HEK293T (cell line): ENCODE measurements at regions not wholly inside any gene's neighbourhood (a gene's known extent, or its start where the extent isn't known, plus 50 kb on each side); places are given as distances from the start of the nearest gene placed in this dataset.

Experiments used
- CTCF ChIA-PET: fragments of 350-600 bp; formaldehyde crosslinking; extraction: SDS; loops from one replicate; lab custom pipeline; 2021; ENCODE audit warnings: antibody characterized with exemption, inconsistent platforms; lab: Yijun Ruan, JAX
- POLR2A ChIA-PET: fragments of 350-600 bp; formaldehyde crosslinking; extraction: SDS; loops from one replicate; lab custom pipeline; 2020; ENCODE audit warnings: antibody characterized with exemption, inconsistent platforms; lab: Yijun Ruan, JAX
- DNase-seq: peaks from one replicate; pipeline ENCODE4 v3.0.0; 2012; ENCODE audit warnings: mixed read lengths; ENCODE audit errors: extremely low spot score
- ARNT ChIP-seq: fragments of 450-650 bp; IDR thresholded peaks from 2 replicates; pipeline ENCODE4 v1.6.1; 2017; ENCODE audit warnings: mild to moderate bottlenecking
- BHLHE40 ChIP-seq: fragments of 450-650 bp; IDR thresholded peaks from 2 replicates; pipeline ENCODE4 v1.6.1; 2016; ENCODE audit warnings: mild to moderate bottlenecking, moderate library complexity, borderline replicate concordance
- CTBP1 ChIP-seq: fragments of 450-650 bp; IDR thresholded peaks from 2 replicates; pipeline ENCODE4 v1.6.1; 2016; ENCODE audit warnings: borderline replicate concordance
- ELF4 ChIP-seq: fragments of 450-650 bp; IDR thresholded peaks from 2 replicates; pipeline ENCODE4 v1.6.1; 2017; ENCODE audit warnings: antibody characterized with exemption
- FOXA1 ChIP-seq: fragments of 450-650 bp; IDR thresholded peaks from 2 replicates; pipeline ENCODE4 v1.6.1; 2016; ENCODE audit warnings: mild to moderate bottlenecking
- FOXK2 ChIP-seq: fragments of 450-650 bp; IDR thresholded peaks from 2 replicates; pipeline ENCODE4 v1.6.1; 2016; ENCODE audit warnings: mild to moderate bottlenecking
- FOXM1 ChIP-seq: fragments of 450-650 bp; IDR thresholded peaks from 2 replicates; pipeline ENCODE4 v1.6.1; 2017; ENCODE audit warnings: mild to moderate bottlenecking, borderline replicate concordance
- HDGF ChIP-seq: fragments of 450-650 bp; IDR thresholded peaks from 2 replicates; pipeline ENCODE4 v1.6.1; 2017; ENCODE audit warnings: antibody characterized with exemption, borderline replicate concordance
- L3MBTL2 ChIP-seq: fragments of 450-650 bp; conservative IDR thresholded peaks from 2 replicates; pipeline ENCODE4 v1.6.1; 2016; ENCODE audit warnings: mild to moderate bottlenecking
- LEF1 ChIP-seq: fragments of 450-650 bp; IDR thresholded peaks from 2 replicates; pipeline ENCODE4 v1.6.1; 2017; ENCODE audit warnings: mild to moderate bottlenecking, borderline replicate concordance
- NFRKB ChIP-seq: fragments of 450-650 bp; IDR thresholded peaks from 2 replicates; pipeline ENCODE4 v1.6.1; 2016; ENCODE audit warnings: mild to moderate bottlenecking, moderate library complexity
- SP1 ChIP-seq: fragments of 450-650 bp; IDR thresholded peaks from 2 replicates; pipeline ENCODE4 v1.6.1; 2017
- SUZ12 ChIP-seq: fragments of 450-650 bp; IDR thresholded peaks from 2 replicates; pipeline ENCODE4 v1.6.1; 2016; ENCODE audit warnings: mild to moderate bottlenecking
- TARDBP ChIP-seq: fragments of 450-650 bp; IDR thresholded peaks from 2 replicates; pipeline ENCODE4 v1.6.1; 2016
- ZNF384 ChIP-seq: fragments of 450-650 bp; IDR thresholded peaks from 2 replicates; pipeline ENCODE4 v1.6.1; 2016
- TF ChIP-seq, protein P1 (sequence below): fragments of 450-650 bp; IDR thresholded peaks from 2 replicates; pipeline ENCODE4 v1.6.1; 2016

DNA sequence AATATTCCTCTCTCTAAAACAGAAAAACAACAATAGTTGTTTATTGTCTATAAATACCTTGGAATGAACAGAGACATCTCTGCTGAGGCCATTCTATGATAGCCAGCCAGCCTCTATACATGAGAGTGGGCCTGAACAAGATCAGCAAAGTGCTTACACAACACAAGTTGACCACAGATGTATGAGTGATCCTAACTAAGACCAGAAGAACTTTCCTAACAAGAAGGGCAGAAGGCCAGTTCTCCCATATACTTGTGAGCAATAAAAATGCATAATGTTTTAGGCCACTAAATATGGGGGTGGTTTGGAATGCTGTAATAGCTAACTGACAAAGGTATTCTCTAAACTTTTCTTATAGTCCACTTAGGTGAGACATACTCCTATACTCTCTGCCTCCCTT, 345.7 kb downstream of the SPATA31D1 start:
- CTCF ChIA-PET = no interaction called here
- no peak for TF ChIP-seq TARDBP
- no peak for TF ChIP-seq FOXM1
- TF ChIP-seq HDGF = no peak
- TF ChIP-seq NFRKB = no peak
- TF ChIP-seq, protein P1, sequence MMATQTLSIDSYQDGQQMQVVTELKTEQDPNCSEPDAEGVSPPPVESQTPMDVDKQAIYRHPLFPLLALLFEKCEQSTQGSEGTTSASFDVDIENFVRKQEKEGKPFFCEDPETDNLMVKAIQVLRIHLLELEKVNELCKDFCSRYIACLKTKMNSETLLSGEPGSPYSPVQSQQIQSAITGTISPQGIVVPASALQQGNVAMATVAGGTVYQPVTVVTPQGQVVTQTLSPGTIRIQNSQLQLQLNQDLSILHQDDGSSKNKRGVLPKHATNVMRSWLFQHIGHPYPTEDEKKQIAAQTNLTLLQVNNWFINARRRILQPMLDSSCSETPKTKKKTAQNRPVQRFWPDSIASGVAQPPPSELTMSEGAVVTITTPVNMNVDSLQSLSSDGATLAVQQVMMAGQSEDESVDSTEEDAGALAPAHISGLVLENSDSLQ = no peak
- TF ChIP-seq ELF4 = no peak
- TF ChIP-seq CTBP1 = no peak
- no peak for TF ChIP-seq SP1
- no peak for TF ChIP-seq FOXK2
- no peak for TF ChIP-seq FOXA1
- no peak for TF ChIP-seq SUZ12
- no peak for TF ChIP-seq ARNT
- TF ChIP-seq ZNF384 = no peak
- no peak for TF ChIP-seq LEF1
- no peak for TF ChIP-seq BHLHE40
- DNase-seq = no peak
- POLR2A ChIA-PET = no interaction called here

DNA sequence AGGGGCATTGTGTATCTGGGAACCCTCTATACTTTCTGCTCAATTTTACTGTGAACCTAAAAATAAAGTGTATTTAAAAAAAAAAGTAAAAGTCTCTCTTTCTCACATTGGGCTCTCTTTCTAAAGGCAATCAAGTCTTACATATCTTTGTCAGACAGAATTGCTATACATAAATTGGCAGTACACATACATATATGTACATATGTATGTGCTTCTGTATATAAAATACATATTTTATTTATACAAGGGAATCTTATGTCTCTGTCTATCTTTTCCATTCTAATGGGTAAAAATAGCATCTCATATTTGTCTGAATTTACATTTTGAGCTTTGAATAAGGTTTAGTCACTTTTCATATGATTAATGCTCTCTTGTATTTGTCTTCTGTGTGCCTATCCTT, 348.8 kb downstream of the SPATA31D1 start:
- TF ChIP-seq SP1 (no peak), ARNT (no peak), LEF1 (no peak), TARDBP (no peak), BHLHE40 (no peak), NFRKB (no peak), L3MBTL2 (no peak), SUZ12 (no peak), ELF4 (no peak), FOXA1 (no peak), CTBP1 (no peak), ZNF384 (no peak), FOXM1 (no peak), HDGF (no peak), FOXK2 (no peak)
- TF ChIP-seq, protein P1 = no peak
- CTCF ChIA-PET = no interaction called here
- POLR2A ChIA-PET = no interaction called here
- no peak for DNase-seq

DNA sequence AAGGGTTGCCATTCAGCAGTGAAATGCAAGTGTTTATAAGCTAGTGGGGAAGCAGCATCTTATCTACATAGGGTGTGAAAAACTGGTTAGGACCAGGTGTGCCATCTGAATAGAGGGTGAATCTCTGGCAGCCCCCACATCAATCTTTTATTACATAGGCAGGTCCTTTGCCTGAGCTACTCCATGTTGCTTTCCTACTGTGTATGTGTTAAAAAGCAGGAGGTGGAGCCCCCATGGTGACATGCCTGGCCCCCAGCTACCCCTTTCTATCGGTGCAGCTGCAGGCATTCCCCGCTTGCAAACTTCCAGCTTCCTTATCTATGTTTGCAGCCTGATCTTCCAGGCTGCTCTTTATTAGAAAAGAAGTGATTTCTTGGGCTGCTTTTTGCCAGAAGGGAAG, 353.5 kb downstream of the SPATA31D1 start:
- TF ChIP-seq, protein P1 = no peak
- no peak for DNase-seq
- POLR2A ChIA-PET = no interaction called here
- CTCF ChIA-PET = interaction anchor here (0.6 kb wide), 1 partner anchor 178 kb away, joined by 5 read pairs; no protein-coding TSS in a partner anchor

DNA sequence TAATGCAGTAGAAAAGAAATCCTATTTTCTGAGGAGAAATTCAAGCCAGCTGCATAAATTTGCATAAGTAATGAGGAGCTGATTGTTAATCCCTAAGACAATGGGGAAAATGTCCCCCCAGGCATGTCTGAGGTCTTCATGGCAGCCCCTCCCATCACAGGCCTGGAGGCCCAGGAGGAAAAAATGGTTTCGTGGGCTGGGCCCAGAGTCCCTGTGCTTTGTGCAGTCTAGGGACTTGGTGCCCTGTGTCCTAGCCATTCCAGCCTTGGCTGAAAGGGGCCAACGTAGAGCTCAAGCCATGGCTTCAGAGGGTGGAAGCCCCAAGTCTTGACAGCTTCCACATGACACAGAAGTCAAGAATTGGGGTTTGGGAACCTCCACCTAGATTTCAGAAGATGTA, 357.5 kb downstream of the SPATA31D1 start:
- DNase-seq = no peak

DNA sequence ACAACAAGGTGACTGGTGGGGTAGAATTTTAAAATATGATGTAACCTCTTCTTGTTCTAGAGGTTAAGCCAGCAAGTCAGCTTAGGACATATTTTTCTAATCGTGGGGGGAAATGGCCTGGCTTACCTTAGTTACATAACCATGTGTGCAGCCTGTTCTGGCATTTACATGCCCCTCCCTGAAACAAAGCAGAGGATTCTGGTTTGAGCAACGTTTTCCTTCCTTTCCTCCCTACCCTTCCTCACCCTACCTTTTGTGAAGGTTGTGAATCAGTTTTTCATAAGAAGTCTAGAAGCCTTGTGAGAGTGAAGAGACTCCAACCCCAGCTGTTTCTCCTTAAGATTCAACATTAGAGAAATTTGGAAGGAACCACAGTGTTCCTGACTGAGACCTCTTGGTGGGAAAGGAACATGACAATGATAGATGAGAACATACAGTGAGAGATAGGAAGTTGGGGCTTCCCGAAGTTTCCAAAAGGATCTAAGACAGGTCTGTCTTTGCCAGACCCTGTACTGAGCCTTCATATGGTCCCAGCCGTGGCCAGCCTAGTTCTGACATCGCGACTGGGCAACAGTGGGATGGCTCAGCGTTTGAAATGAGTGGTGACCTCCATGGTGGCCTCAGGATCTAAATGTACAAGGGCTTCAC, 365.2 kb downstream of the SPATA31D1 start:
- ChIA-PET POLR2A (no interaction called here), CTCF (no interaction called here)
- TF ChIP-seq BHLHE40 (no peak), FOXA1 (no peak), FOXM1 (no peak), SP1 (no peak), TARDBP (no peak), ZNF384 (no peak), HDGF (no peak), L3MBTL2 (no peak), LEF1 (no peak), ELF4 (no peak), NFRKB (no peak), ARNT (no peak), CTBP1 (no peak), SUZ12 (no peak)
- DNase-seq = no peak

More for the DNA sequence above, 357.5 kb downstream of the SPATA31D1 start:
- no peak for TF ChIP-seq ARNT
- no peak for TF ChIP-seq ZNF384
- no peak for TF ChIP-seq BHLHE40
- TF ChIP-seq ELF4 = no peak
- TF ChIP-seq, protein P1 = no peak
- TF ChIP-seq NFRKB = no peak
- TF ChIP-seq FOXA1 = no peak
- TF ChIP-seq HDGF = no peak
- no peak for TF ChIP-seq SP1
- no peak for TF ChIP-seq LEF1
- no peak for TF ChIP-seq L3MBTL2
- no peak for TF ChIP-seq CTBP1
- no peak for TF ChIP-seq FOXM1
- TF ChIP-seq FOXK2 = no peak
- no peak for TF ChIP-seq TARDBP
- TF ChIP-seq SUZ12 = no peak
- ChIA-PET POLR2A (no interaction called here), CTCF (no interaction called here)

DNA sequence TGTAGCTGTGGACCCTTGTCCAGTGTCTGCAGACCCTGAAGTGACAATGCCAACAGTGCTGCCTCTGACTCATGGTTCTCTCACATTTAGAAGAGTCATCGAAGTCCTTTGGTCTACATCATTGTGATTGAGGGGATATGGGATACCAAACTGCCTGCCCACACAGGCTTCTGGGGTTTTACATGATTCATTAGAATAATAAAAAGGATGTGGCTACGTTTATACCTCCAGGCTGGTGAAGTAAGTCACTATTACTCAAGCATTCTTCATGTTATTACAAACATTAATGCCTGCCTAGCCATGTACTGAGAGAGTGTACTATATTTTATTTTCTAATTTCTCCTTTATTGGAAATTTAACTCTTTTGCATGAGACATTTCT, 365.7 kb downstream of the SPATA31D1 start:
- no peak for DNase-seq
- POLR2A ChIA-PET = no interaction called here
- CTCF ChIA-PET = no interaction called here

More for the DNA sequence above, 365.7 kb downstream of the SPATA31D1 start:
- no peak for TF ChIP-seq NFRKB
- TF ChIP-seq SP1 = no peak
